GM18505 (cell line): ENCODE measurements at regions not wholly inside any gene's neighbourhood (a gene's known extent, or its start where the extent isn't known, plus 50 kb on each side); places are given as distances from the start of the nearest gene placed in this dataset.

ENCODE experiments used
- ATAC-seq: cut with Tn5 transposase; IDR thresholded peaks from one replicate; pipeline ENCODE4 v1.9.1; 2021; ENCODE audit not compliant: unreplicated experiment
- POLR2A ChIP-seq: IDR thresholded peaks from 4 replicates; pipeline ENCODE4 v1.6.1; 2011; ENCODE audit warnings: borderline replicate concordance; ENCODE audit not compliant: insufficient read depth, insufficient read length; ENCODE audit errors: extremely low read depth

DNA sequence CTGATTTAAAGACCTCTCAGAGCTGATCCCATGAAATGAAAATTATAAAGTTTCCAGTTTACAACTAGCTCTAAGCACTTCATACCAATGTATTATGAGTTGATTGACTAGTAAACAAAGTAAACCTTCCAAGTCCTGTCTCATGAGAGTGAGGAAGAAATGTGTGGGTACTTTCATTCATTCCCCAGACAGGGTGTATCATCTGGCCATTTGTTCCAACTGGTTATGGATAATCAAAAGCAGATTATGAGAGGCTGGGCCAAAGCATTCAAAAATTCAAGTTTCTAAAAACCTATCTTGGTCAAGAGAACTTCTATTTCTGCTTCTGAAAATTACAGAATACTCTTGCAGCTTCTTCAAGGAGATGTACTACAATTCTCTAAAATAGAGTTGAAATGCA, 193.3 kb upstream of the RASGEF1B start:
- no peak for ATAC-seq
- TF ChIP-seq POLR2A: no peak

DNA sequence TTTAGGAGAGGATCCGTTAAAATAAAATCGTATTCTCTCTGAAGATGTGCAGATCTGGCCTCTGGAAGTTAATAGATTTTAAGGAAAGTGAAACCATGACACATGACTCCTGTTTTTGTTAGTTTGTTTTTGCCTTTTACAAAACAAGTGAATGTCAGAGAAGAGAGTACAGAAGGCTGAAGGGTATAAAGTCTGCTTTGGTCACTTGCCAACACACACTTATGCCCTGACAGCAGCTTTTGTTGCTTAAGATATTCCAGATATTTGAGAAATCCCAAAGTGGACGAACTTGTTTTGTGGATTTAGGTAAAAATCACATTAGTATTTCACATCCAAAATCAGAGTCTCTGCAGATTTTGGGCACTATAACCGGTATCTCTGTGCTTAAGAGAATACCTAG, 192.4 kb upstream of the RASGEF1B start:
- no peak for TF ChIP-seq POLR2A
- ATAC-seq: no peak

DNA sequence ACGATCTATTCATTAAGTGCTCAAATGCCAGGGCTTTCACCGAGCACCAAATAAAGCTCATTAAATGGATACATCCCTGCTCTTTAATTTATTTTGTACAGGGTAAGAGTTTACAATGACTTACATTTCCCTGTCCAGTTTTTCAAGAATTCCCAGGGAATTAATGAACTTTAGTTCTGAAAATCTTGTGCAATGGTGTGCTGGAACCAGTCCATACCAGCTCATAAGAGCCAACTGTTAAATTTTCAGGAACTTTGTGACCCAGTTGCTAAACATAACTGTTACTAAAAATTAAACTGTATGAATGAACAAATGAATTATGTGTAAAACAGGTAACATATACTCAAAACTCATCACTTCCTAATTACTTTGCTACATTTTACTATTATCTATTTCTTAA, 191.7 kb upstream of the RASGEF1B start:
- TF ChIP-seq POLR2A: no peak
- ATAC-seq: no peak

DNA sequence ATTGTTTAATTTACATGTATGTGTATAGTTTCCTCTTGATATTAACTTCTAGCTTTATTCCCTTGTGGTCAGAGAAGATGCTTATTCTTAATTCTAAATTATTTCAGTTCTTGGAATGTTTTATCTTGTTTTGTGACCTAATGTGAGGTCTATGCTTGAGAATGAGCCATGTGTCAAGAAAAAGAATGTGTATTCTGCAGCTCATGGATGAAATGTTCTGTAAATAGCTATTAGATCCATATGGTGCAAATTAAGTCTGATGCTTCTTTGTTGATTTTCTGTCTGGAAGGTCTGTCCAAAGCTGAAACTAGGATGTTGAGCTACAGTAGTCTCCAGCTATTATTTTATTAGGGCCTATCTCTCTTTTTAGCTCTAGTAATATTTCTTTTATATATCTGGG, 187.3 kb upstream of the RASGEF1B start:
- TF ChIP-seq POLR2A: no peak
- no peak for ATAC-seq

DNA sequence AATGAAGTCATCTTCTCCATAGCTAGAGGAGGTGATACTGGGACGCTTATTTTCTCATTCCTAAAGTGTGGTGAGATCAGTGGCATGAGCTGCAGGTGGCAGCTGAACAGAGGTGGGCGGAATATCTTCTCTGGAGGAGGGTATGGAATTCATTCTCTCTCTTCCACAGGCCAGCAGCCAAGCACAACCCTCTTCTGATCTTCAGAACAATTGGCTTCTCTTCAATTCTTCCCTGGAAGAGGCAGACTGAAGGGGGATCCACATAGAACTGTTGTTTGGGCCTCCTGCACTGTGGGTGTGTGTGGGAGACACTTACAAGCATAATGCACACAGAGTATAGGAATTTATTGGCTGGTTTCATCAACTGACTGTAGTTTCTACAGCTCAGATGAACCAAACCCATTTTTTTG, 180.4 kb upstream of the RASGEF1B start:
- TF ChIP-seq POLR2A: no peak
- no peak for ATAC-seq

DNA sequence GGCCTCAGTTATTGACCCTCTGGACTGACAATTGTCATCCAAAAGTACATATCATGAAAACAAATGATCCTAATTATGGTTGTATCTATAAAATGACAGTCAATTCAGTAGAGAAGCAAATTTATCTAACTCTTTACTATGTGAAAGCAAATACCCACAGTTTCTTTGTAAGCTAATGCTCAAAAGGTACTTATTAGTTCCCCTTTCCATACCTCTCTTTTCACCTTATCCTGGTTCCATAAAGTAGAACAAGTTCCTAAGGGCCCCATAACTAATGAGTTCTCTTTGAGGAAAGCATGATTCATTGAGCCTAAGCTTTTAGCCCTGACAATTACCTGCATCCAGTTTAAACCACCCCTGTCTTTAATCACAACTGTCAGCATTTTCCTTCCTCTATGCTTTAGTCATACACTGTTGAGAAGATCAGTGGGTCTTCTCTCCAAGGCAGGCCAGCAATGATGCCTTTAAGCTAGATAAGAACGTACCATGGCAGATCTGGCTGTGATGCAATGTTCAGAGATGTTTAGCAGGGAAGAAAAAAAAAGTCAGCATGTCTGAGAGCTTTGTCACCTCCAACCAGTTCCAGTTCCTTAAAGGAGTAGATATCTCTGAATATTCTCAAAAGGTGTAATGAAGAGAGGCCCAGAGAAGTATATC, 179.7 kb upstream of the RASGEF1B start:
- ATAC-seq: no peak
- no peak for TF ChIP-seq POLR2A

DNA sequence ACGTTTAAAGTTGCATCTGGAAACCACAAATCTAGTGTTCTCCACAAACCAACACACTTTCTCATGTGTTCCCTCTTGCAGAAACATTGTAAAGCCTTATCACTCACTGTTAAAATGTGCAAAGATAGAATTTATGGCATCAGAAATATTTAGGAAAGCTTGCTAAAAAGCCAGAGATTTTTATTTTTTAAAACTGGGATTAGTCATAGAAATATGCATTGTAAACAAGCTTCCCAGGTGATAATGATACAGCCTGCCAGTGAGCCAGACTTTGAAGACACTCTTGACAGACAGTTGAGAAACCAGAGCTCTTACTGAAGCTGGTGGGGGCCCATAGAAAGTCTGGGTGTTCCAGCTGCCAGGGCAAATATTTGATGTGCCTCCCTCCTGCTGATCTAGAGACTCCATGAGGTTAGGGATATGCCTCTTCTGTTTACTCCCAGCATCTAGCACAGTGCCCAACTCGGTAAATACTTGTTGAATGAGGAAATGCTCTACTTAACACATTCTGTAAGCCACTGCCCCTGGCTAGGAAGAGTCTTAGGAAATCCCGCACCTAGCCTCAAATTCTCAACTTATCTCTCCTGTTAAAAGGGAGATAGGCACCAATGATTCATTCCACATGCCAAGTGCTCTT, 179.0 kb upstream of the RASGEF1B start:
- no peak for TF ChIP-seq POLR2A
- ATAC-seq: no peak

DNA sequence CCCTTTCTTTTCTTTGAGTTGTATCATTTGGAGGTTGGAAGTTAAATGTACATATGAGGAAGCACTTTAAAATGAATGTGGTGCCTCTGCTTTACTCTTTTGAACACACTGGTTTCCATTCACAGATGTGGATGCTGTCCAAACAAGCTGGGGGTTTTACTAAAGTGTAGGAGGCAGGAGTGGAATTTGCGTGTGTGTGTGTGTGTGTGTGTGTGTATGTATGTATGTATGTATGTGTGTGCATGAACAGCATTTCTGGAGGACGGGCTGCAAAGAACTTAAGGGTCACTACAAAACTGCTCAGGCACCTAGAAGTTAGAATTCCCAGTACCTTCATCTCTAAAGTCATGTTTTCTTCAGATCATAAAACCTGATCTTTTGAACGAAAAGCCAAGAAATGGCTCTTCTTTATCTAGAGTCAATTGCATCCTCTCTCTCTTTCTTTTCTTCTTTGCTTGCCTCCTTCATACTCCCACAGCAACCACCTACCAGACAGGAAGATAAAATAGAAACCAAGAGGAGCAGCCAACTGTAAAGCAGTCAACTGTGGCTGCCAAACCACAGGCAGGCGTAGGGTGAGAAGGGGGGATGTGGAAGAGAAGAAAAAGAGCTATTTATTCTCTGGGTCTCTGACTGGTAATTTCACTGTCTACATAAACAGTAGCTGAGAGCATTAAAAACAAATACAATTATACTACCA, 177.0 kb upstream of the RASGEF1B start:
- peak; percentile 96 for ATAC-seq
- no peak for TF ChIP-seq POLR2A

DNA sequence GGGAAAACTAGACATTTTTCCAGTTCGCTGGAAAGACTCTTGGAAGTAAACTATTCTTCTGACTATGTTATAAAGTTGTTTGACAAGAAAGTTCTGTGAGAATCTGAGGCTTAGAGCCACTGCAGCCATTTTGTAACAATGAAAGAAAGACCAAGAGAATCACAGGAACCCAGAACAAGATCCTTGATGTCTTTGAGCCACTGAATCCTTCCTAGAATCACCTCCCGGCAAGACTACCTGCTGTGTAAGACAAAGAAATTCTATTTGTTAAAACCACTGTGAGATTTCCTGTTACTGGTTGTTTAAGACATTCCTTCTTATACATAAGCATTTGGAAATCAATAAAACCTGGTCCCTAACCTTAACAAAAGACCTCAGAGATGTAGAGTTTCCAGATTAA, 175.7 kb upstream of the RASGEF1B start:
- ATAC-seq: no peak
- TF ChIP-seq POLR2A: no peak

DNA sequence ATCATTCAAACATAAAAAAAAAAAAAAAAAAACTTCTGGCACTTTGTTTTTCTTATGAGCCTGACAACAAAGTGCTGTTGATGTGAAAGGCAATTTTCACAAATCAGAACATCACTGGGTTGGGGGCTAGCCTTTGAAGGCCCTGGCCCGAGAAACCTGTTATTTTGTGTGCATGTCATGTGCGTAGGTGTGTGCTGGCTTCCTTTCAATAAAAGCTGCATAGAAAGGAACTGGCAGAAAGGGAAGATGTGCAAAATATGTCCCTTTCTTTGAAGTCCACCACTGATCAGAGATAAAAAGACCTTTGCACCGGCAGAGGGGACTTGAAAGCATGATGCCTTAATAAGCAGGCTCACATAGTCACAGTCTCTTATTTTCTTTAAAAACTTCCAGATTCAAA, 170.8 kb upstream of the RASGEF1B start:
- TF ChIP-seq POLR2A: no peak
- ATAC-seq: no peak

DNA sequence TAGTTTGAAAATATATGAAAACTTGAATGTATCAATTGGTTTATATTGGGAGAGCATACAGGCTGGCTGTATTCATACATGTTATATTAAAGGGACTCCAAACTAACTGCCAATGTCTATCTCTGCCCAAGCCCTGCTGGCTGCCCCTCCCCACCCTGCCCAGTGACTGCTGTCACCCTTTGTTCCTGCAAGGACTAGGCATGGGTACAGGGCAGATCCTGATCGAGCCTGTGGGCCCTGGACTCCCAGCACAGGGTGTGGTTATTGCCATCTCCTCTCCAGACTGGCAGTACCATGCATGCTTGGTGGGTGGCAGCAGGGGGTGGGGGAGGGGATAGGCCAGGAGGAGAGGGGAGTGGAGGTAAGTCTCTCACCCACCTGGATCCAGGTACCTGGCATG, 167.5 kb upstream of the RASGEF1B start:
- no peak for TF ChIP-seq POLR2A
- no peak for ATAC-seq

DNA sequence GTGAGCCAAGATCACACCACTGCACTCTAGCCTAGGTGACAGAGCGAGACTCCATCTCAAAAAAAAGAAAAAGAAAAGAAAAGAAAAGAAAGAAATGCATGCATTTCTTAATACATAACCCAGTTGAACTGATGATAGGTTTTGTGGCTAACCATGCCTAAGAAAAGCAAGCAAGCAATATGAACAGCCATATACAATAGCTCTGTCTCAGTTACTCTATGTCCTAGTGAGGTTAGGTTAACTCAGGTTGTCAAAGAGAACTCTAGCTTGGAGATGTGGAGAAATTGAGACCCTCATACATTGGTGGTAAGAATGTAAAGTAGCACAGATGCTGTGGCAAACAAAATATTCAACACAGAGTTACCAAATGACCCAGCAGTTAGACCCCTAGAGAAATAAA, 167.0 kb upstream of the RASGEF1B start:
- no peak for ATAC-seq
- TF ChIP-seq POLR2A: no peak

DNA sequence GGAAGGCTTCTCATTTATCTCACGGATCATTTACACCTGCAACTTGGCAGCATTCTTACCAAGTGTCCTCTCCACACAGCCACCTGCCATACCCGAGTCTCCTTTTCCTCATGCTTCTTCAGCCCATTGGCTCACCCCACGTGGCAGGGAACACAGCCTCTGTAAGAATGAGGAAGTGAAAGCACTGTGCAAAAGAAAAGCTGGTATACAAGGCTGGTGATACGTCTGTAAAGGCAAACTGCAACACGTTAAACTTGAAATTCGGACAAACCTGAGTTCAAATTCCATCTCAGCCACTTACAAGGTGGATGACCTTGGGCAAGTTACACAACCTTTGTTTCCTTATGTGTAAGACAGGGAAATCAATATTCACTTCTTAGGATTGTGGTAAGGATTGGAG, 164.0 kb upstream of the RASGEF1B start:
- peak; percentile 94 for ATAC-seq
- no peak for TF ChIP-seq POLR2A
